ENCODE measurements at regions not wholly inside any gene's neighbourhood (a gene's known extent, or its start where the extent isn't known, plus 50 kb on each side); places are given as distances from the start of the nearest gene placed in this dataset.

GRCh38 chr7:46848311-46848710 lies 733.6 kb downstream of the TNS3 start:
- TF ChIP-seq, protein P1, sequence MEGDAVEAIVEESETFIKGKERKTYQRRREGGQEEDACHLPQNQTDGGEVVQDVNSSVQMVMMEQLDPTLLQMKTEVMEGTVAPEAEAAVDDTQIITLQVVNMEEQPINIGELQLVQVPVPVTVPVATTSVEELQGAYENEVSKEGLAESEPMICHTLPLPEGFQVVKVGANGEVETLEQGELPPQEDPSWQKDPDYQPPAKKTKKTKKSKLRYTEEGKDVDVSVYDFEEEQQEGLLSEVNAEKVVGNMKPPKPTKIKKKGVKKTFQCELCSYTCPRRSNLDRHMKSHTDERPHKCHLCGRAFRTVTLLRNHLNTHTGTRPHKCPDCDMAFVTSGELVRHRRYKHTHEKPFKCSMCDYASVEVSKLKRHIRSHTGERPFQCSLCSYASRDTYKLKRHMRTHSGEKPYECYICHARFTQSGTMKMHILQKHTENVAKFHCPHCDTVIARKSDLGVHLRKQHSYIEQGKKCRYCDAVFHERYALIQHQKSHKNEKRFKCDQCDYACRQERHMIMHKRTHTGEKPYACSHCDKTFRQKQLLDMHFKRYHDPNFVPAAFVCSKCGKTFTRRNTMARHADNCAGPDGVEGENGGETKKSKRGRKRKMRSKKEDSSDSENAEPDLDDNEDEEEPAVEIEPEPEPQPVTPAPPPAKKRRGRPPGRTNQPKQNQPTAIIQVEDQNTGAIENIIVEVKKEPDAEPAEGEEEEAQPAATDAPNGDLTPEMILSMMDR (IDR thresholded peaks at IDR 0.05 in 2 of 3, conservative IDR thresholded peaks at IDR 0.05 in 1 of 3; ENCODE audit: borderline replicate concordance in 1 of 3, insufficient read depth in 1 of 3, low read depth in 2 of 3, low read length in 2 of 3) = no peak
- TF ChIP-seq JUND (IDR thresholded peaks at IDR 0.05) (no peak), RAD21 (IDR thresholded peaks at IDR 0.05; ENCODE audit: low read depth) (no peak), POLR2A (IDR thresholded peaks at IDR 0.05; ENCODE audit: borderline replicate concordance, extremely low read depth, insufficient read depth, insufficient read length) (no peak)
